ENCODE measurements at regions not wholly inside any gene's neighbourhood (a gene's known extent, or its start where the extent isn't known, plus 50 kb on each side); places are given as distances from the start of the nearest gene placed in this dataset.

DNA sequence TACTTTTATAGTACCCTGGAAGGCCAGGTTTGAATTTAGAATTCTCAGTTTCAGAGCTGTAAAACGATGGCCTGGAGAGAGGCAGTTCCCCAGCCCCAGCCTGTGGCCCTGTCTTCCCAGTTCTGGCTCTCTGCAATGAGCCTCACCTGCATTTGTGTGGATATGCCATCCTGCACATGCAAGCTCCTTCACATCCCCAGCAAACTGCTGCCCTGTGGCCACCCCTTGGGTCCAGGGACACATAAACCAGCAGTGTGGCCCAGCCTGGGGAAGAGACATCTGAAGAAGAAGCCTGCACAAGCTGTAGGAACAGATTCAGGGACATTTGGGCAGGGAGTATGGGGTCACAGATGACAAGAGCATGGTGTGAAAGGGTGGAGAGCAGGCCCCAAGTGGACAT is 174.3 kb upstream of the CRY1 start:
- no peaks in the 10 kb centered on the region for H3K36me3 ChIP-seq (ENCODE audit: control insufficient read depth in 2 of 4, insufficient read depth in 4 of 4, low read length in 3 of 4)
- H3K56ac ChIP-seq (replicated peaks; ENCODE audit: insufficient read length, low read depth, low read length), result no peak overlapping the region
- CTCF ChIA-PET (ENCODE audit: partially characterized antibody), result interaction anchor here (0.7 kb wide), 1 partner anchor 98 kb away, joined by 3 read pairs; no protein-coding TSS in a partner anchor
- no peak overlapping the region for H4K91ac ChIP-seq (replicated peaks; ENCODE audit: insufficient read length, low read length)
- no peak overlapping the region for H2BK12ac ChIP-seq (ENCODE audit: low read depth, low read length)
- FAIRE-seq (no peak), DNase-seq (ENCODE audit: low read depth in 1 of 2, low spot score in 2 of 2) (no peak)
- no peaks in the 10 kb centered on the region for H4K20me1 ChIP-seq (replicated peaks in 1 of 2; ENCODE audit: control insufficient read depth in 1 of 2, insufficient read depth in 2 of 2, low read length in 2 of 2)
- H2BK20ac ChIP-seq (ENCODE audit: low read length), result no peak overlapping the region
- H3K4me3 ChIP-seq (ENCODE audit: extremely low read depth in 1 of 4, insufficient read depth in 2 of 4, low read depth in 3 of 4, low read length in 4 of 4), result no peak overlapping the region
- H3K23me2 ChIP-seq (ENCODE audit: low read depth, low read length), result no peaks in the 10 kb centered on the region
- H3K9me3 ChIP-seq (ENCODE audit: insufficient read depth in 2 of 2, low read depth in 1 of 2, low read length in 1 of 2), result no peaks in the 10 kb centered on the region
- no peak overlapping the region for H3K4me2 ChIP-seq (ENCODE audit: insufficient read depth in 1 of 2, low read depth in 2 of 2, low read length in 2 of 2)
- no peak overlapping the region for H3K23ac ChIP-seq (ENCODE audit: insufficient read length)
- H2AFZ ChIP-seq (ENCODE audit: low read length), result no peak overlapping the region
- no peak overlapping the region for H2BK120ac ChIP-seq (replicated peaks; ENCODE audit: low read depth, low read length)
- no peaks in the 10 kb centered on the region for H3K79me2 ChIP-seq (ENCODE audit: control insufficient read depth in 1 of 2, insufficient read depth in 2 of 2, low read length in 2 of 2)
- H2AK5ac ChIP-seq (ENCODE audit: low read depth, low read length), result no peak overlapping the region
- 83% methylated on average over 1 of the region's 1 CpG; no CpG with 5 or more reads in 1 of the 2 experiments for WGBS, 2 experiments (ENCODE audit: extremely low coverage in 1 of 2, insufficient coverage in 1 of 2, insufficient read length in 1 of 2, insufficient replicate concordance in 2 of 2, low coverage in 1 of 2, low lambda C conversion rate in 2 of 2, missing lambda C conversion rate in 1 of 2)
- no peak overlapping the region for H4K8ac ChIP-seq (ENCODE audit: extremely low read depth, insufficient read depth, low read length)
- no peak overlapping the region for H3K9ac ChIP-seq (replicated peaks in 1 of 4; ENCODE audit: extremely low read depth in 1 of 4, low read depth in 3 of 4, low read length in 3 of 4)
- no peaks in the 10 kb centered on the region for H3K79me1 ChIP-seq (ENCODE audit: low read depth, low read length)
- H2BK5ac ChIP-seq (ENCODE audit: low read depth, low read length), result no peak overlapping the region
- no peak overlapping the region for H3K4ac ChIP-seq (replicated peaks; ENCODE audit: insufficient read length, low read depth, low read length)
- H3K27ac ChIP-seq (ENCODE audit: low read depth, low read length), result no peak overlapping the region
- H2BK15ac ChIP-seq (ENCODE audit: low read length), result no peak overlapping the region
- H4K5ac ChIP-seq (ENCODE audit: insufficient read length, low read depth, low read length), result no peak overlapping the region
- H3K18ac ChIP-seq (ENCODE audit: extremely low read depth, low read length), result no peak overlapping the region
- POLR2A ChIA-PET (ENCODE audit: partially characterized antibody), result no interaction called here
- H3K14ac ChIP-seq (ENCODE audit: insufficient read length), result no peak overlapping the region
- TF ChIP-seq CBX8 (IDR thresholded peaks at IDR 0.05; ENCODE audit: borderline replicate concordance, low read depth, low read length) (no peak), JUND (IDR thresholded peaks at IDR 0.05; ENCODE audit: low read length) (no peak), HDAC2 (IDR thresholded peaks at IDR 0.05; ENCODE audit: borderline replicate concordance in 1 of 2, low read depth in 2 of 2, low read length in 2 of 2) (no peak), EGR1 (IDR thresholded peaks at IDR 0.05; ENCODE audit: borderline replicate concordance, low read depth, low read length) (no peak), TBP (IDR thresholded peaks at IDR 0.05; ENCODE audit: low read depth, low read length) (no peak), POLR2A (IDR thresholded peaks at IDR 0.05; ENCODE audit: control extremely low read depth in 1 of 2, low read depth in 2 of 2, low read length in 2 of 2) (no peak), BRCA1 (IDR thresholded peaks at IDR 0.05; ENCODE audit: low read depth, low read length) (no peak), MAFK (IDR thresholded peaks at IDR 0.05; ENCODE audit: low read depth, low read length) (no peak), CBX5 (IDR thresholded peaks at IDR 0.05; ENCODE audit: low read depth, low read length) (no peak), HDAC6 (IDR thresholded peaks at IDR 0.05; ENCODE audit: low read depth, low read length) (no peak), SIN3A (conservative IDR thresholded peaks at IDR 0.05 in 1 of 2, IDR thresholded peaks at IDR 0.05 in 1 of 2; ENCODE audit: low read depth in 1 of 2, low read length in 2 of 2) (no peak), RXRA (IDR thresholded peaks at IDR 0.05; ENCODE audit: insufficient read depth, low read depth, low read length) (no peak), SUZ12 (IDR thresholded peaks at IDR 0.05; ENCODE audit: low read length) (no peak), CTBP2 (IDR thresholded peaks at IDR 0.05; ENCODE audit: borderline replicate concordance, insufficient read depth, insufficient read length, low read length) (no peak)
- no peaks in the 10 kb centered on the region for H3K27me3 ChIP-seq (replicated peaks in 1 of 4; ENCODE audit: control insufficient read depth in 3 of 4, extremely low read depth in 1 of 4, insufficient read depth in 3 of 4, low read length in 3 of 4)
- H3K4me1 ChIP-seq (replicated peaks in 1 of 4; ENCODE audit: control insufficient read depth in 3 of 4, insufficient read depth in 4 of 4, low read length in 3 of 4), result no peaks in the 10 kb centered on the region

Data from H1 (cell line).